Left lung (tissue), 4 donors: ENCODE measurements at regions not wholly inside any gene's neighbourhood (a gene's known extent, or its start where the extent isn't known, plus 50 kb on each side); places are given as distances from the start of the nearest gene placed in this dataset.
"Not testable (repeated sequence)": the region's sequence is repeated elsewhere in the genome, so short reads cannot be mapped to it uniquely, and the experiment has no call there.

ENCODE experiments used
- ATAC-seq: fragments of 200-7000 bp; cut with Tn5 transposase; one replicate; pipeline ENCODE4 v1.9.1; 2020; ENCODE audit warnings: moderate library complexity
- DNase-seq, 4 donors: peaks; one replicate each; pipeline ENCODE4 v3.0.0-alpha.2; 2013 to 2020
- H3K27ac ChIP-seq, 2 donors: fragments of 200-600 bp; sonication (generic) in 1 of 2; one replicate each; pipeline versions ENCODE4 v1.5.0 to v1.8.0; 2020 to 2021
- H3K27me3 ChIP-seq, 2 donors: fragments of 200-600 bp; sonication (generic) in 1 of 2; one replicate each; pipeline versions ENCODE4 v1.5.0 to v1.8.0; 2020 to 2021
- H3K36me3 ChIP-seq, 2 donors: fragments of 200-600 bp; sonication (generic) in 1 of 2; one replicate each; pipeline versions ENCODE4 v1.5.0 to v1.8.0; 2020 to 2021
- H3K4me1 ChIP-seq, 2 donors: fragments of 200-600 bp; one replicate each; pipeline ENCODE4 v1.8.0; 2021
- H3K4me3 ChIP-seq, 2 donors: fragments of 200-600 bp; sonication (generic) in 1 of 2; one replicate each; pipeline versions ENCODE4 v1.5.0 to v1.8.0; 2020 to 2021; ENCODE audit warnings: mild to moderate bottlenecking in 1 of 2
- H3K9me3 ChIP-seq, 2 donors: fragments of 200-600 bp; sonication (generic) in 1 of 2; one replicate each; pipeline versions ENCODE4 v1.5.0 to v1.8.0; 2020 to 2021
- CTCF ChIP-seq, 2 donors: fragments of 200-600 bp; sonication (generic) in 1 of 2; IDR thresholded peaks; one replicate each; pipeline versions ENCODE4 v1.5.0 to v1.8.0; 2021; ENCODE audit warnings: antibody characterized with exemption in 2 of 2
- intact Hi-C, 2 donors: fragments of 100-400 bp; cut with DNase I; formaldehyde crosslinking; loops; one replicate each; pipeline versions ENCODE4 v1.11.2 to v1.14.2; 2022
- donor health status: DM: no; HTN: yes; CAD: no.
- donor health status: DM: no; HTN: no; CAD: no.

DNA sequence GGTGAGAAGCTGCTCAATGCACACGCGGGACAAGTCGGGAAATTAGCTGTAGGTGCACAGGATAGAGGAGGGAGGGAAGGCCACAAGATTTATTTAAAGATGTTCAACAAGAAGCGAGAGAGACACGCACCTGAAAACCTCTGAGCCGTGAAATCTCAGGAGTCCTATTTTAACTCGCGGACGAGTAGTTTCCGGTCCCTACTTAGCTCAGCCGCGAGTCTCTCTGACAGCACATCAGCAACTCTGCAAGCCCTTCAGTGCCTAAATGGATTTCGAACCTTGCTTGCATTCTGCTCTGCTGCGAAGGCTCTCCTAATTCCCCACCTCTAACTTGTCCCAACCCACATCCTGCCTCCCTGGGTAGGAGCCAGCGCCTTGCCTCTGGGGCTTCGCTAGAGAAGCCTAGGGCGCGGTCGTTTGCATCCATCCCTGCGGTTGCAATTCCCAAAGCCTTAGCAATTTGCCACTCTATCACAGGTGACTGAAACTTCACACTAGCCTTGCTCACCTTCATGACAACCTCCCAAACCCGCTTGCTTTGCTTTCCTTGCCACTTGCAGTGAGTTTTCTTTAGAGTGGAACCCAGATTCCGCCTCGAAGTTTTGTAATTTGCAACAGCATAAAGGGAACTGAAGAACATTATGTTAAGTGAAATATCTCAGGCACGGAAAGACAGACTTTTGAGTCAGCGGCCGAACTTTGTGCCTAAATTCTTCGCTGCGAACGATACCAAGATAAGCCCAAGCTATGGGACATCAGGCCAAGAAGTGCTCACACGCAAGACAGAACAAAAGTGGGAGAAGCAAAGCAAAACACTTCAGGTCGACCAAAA lies 202.8 kb downstream of the KDM5D start:
- ATAC-seq (no peak), DNase-seq (no peak)
- H3K9me3 ChIP-seq = no peaks in the 10 kb centered on the region
- no peak overlapping the region for H3K4me3 ChIP-seq
- no peak overlapping the region for H3K27ac ChIP-seq
- H3K4me1 ChIP-seq = no peaks in the 10 kb centered on the region
- H3K36me3 ChIP-seq = no peaks in the 10 kb centered on the region
- H3K27me3 ChIP-seq = peaks cover 0 to 4% of the 10 kb centered on the region in 2 donors
- intact Hi-C loops = no loop called here
- no peak for TF ChIP-seq CTCF (IDR thresholded peaks at IDR 0.05)

DNA sequence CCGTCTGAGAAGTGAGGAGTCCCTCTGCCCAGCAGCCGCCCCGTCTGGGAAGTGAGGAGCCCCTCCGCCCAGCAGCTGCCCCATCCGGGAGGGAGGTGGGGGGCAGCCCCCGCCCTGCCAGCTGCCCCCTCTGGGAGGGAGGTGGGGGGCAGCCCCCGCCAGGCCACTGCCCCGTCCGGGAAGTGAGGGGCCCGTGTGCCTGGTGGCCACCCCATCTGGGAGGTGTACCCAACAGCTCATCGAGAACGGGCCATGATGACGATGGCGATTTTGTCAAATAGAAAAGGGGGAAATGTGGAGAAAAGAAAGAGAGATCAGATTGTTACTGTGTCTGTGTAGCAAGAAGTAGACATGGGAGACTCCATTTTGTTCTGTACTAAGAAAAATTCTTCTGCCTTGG lies 208.8 kb downstream of the KDM5D start:
- H3K27me3 ChIP-seq, H3K36me3 ChIP-seq, H3K9me3 ChIP-seq, ATAC-seq, H3K4me1 ChIP-seq, DNase-seq, intact Hi-C loops, H3K4me3 ChIP-seq, H3K27ac ChIP-seq: not testable (repeated sequence)

GRCh38 chrY:19521976-19522375 lies 222.6 kb downstream of the KDM5D start:
- DNase-seq (no peak), ATAC-seq (no peak)
- no peaks in the 10 kb centered on the region for H3K27me3 ChIP-seq
- no peaks in the 10 kb centered on the region for H3K9me3 ChIP-seq
- no peak overlapping the region for H3K27ac ChIP-seq
- H3K4me1 ChIP-seq = no peaks in the 10 kb centered on the region
- H3K4me3 ChIP-seq = no peak overlapping the region
- H3K36me3 ChIP-seq = no peaks in the 10 kb centered on the region
- intact Hi-C loops = no loop called here
- no peak for TF ChIP-seq CTCF (IDR thresholded peaks at IDR 0.05)

DNA sequence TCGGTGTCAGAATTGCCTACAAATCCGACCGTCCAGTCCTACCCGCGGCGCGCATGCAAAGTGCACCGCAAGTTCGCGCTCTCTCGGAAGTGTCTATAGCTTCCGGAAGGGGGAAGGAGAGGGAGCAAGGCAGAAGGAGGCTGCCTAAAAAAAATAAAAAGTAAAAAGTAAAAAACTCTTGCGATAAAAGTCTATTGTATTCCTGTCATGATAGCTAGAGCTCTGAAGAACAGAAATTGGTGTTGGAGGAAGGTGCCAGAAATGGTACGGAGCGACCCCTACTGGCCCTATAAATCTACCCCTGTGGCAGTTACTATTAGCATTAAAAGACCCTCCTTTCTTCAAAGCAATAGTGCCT lies 241.5 kb downstream of the KDM5D start:
- no peak overlapping the region for H3K27ac ChIP-seq
- intact Hi-C loops = no loop called here
- no peak for TF ChIP-seq CTCF (IDR thresholded peaks at IDR 0.05)
- peaks cover 0 to 7% of the 10 kb centered on the region in 2 donors for H3K27me3 ChIP-seq
- peak overlapping the region in 1 of 2 donors; percentile 17 for H3K4me3 ChIP-seq
- no peaks in the 10 kb centered on the region for H3K4me1 ChIP-seq
- no peak for ATAC-seq
- no peaks in the 10 kb centered on the region for H3K36me3 ChIP-seq
- DNase-seq = no peak
- no peaks in the 10 kb centered on the region for H3K9me3 ChIP-seq

DNA sequence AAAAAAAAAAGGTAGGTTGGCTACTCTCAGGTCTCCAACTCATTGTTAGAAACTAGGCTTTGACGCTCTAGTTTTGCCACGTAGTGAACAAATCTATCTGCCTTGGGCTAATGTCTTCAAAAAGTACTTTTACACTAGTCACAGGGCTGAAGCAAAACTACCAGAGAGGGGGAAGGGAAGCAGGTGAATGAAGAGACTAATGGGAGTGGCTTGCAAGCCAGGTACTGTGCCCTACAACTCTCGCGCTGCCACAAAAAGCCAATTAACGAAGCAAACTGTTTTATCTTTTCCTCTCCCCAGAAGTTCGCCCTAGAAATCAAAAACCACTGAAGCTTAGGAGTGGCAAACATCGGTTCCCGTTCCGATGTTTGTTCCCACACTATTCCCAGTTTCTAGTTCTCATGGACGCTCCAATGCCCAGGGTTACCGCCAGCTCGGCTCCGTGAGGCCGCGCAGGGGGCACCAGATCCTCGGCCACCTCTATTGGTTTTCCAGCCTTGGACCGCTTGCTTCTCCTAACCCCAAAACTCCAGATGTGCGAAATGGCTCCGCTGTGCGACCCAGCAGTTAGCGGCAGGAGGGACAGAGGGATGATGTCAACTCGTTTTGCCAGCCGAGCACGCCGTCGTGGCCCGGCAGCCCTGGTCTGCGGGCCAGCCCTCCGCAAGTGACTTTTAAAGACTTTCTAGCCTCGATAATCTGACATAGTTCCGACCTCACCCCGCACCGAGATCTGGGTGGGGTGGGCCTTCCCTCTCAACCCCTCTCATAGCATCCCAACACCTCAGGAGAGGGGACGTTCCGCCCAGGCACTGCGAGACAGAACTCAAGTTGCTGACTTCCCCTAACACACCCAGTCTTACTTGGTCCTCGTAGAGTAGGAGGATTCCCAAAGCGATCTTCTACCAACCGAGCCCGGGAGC lies 242.1 kb downstream of the KDM5D start:
- peak in 2 of 4 donors; percentile 5 to 56 for DNase-seq
- H3K27me3 ChIP-seq = peaks cover 0 to 7% of the 10 kb centered on the region in 2 donors
- H3K4me1 ChIP-seq = no peaks in the 10 kb centered on the region
- H3K9me3 ChIP-seq = no peaks in the 10 kb centered on the region
- intact Hi-C loops = no loop called here
- no peak for ATAC-seq
- peak overlapping the region in 1 of 2 donors; percentile 17 for H3K4me3 ChIP-seq
- no peak overlapping the region for H3K27ac ChIP-seq
- no peak for TF ChIP-seq CTCF (IDR thresholded peaks at IDR 0.05)
- H3K36me3 ChIP-seq = no peaks in the 10 kb centered on the region
